Endodermal cell (in vitro differentiated cells): ENCODE measurements at regions not wholly inside any gene's neighbourhood (a gene's known extent, or its start where the extent isn't known, plus 50 kb on each side); places are given as distances from the start of the nearest gene placed in this dataset.
A peak's percentile ranks its signal among the peaks of the same experiment; 100 is the strongest.

ENCODE experiments used
- DNase-seq: peaks from one replicate; pipeline ENCODE4 v3.0.0-alpha.2; 2017
- H3K27ac ChIP-seq: 2 replicates; pipeline ENCODE4 v1.5.1; 2013; ENCODE audit warnings: mild to moderate bottlenecking, low read depth, low read length, moderate library complexity
- H3K27me3 ChIP-seq: 2 replicates; pipeline ENCODE4 v1.6.1; 2013; ENCODE audit warnings: mild to moderate bottlenecking, low read length, moderate library complexity; ENCODE audit not compliant: insufficient read depth, control insufficient read depth, poor library complexity, severe bottlenecking
- H3K36me3 ChIP-seq: 2 replicates; pipeline ENCODE4 v1.7.0; 2013; ENCODE audit warnings: mild to moderate bottlenecking, low read length, moderate library complexity; ENCODE audit not compliant: control insufficient read depth, insufficient read depth
- H3K4me1 ChIP-seq: one replicate; pipeline ENCODE4 v1.7.0; 2013; ENCODE audit warnings: low read length; ENCODE audit not compliant: control insufficient read depth, insufficient read depth
- H3K4me3 ChIP-seq: 2 replicates; pipeline ENCODE4 v1.5.1; 2013; ENCODE audit warnings: mild to moderate bottlenecking, low read length, moderate library complexity
- H3K9ac ChIP-seq: 2 replicates; pipeline ENCODE4 v1.6.1; 2013; ENCODE audit warnings: mild to moderate bottlenecking, low read length, moderate library complexity; ENCODE audit not compliant: poor library complexity, severe bottlenecking; ENCODE audit errors: extremely low read depth
- H3K9me3 ChIP-seq: 2 replicates; pipeline ENCODE4 v1.6.1; 2013; ENCODE audit warnings: mild to moderate bottlenecking, low read length, moderate library complexity; ENCODE audit not compliant: control insufficient read depth
- H3K27ac Mint-ChIP-seq: 2 replicates; pipeline ENCODE4 v1.8.0; 2020; ENCODE audit warnings: mixed read lengths
- H3K27me3 Mint-ChIP-seq: 2 replicates; pipeline ENCODE4 v1.8.0; 2021; ENCODE audit warnings: mild to moderate bottlenecking, mixed read lengths; ENCODE audit not compliant: insufficient read depth
- H3K36me3 Mint-ChIP-seq: 2 replicates; pipeline ENCODE4 v1.8.0; 2020; ENCODE audit warnings: low read depth, mixed read lengths
- H3K4me1 Mint-ChIP-seq: 2 replicates; pipeline ENCODE4 v1.8.0; 2020; ENCODE audit warnings: mixed read lengths
- H3K4me3 Mint-ChIP-seq: 2 replicates; pipeline ENCODE4 v1.8.0; 2020; ENCODE audit warnings: mild to moderate bottlenecking, moderate library complexity, mixed read lengths
- H3K9me3 Mint-ChIP-seq: 2 replicates; pipeline ENCODE4 v1.8.0; 2020; ENCODE audit warnings: mild to moderate bottlenecking, mixed read lengths
- WGBS, 2 experiments: methylation state at CpG; one replicate each; pipeline versions ENCODE4 v1.1.5 to v1.1.7; 2013; ENCODE audit warnings: missing lambda C conversion rate in 2 of 2, mixed read lengths in 1 of 2; ENCODE audit not compliant: insufficient coverage in 1 of 2, insufficient read length in 1 of 2; 5-methylcytosine and 5-hydroxymethylcytosine counted together
- TF ChIP-seq, protein P1 (sequence below): fragments of 200-600 bp; sonication (generic); conservative IDR thresholded peaks from 2 replicates; pipeline ENCODE4 v1.5.0; 2021; ENCODE audit warnings: antibody characterized with exemption, mild to moderate bottlenecking

DNA sequence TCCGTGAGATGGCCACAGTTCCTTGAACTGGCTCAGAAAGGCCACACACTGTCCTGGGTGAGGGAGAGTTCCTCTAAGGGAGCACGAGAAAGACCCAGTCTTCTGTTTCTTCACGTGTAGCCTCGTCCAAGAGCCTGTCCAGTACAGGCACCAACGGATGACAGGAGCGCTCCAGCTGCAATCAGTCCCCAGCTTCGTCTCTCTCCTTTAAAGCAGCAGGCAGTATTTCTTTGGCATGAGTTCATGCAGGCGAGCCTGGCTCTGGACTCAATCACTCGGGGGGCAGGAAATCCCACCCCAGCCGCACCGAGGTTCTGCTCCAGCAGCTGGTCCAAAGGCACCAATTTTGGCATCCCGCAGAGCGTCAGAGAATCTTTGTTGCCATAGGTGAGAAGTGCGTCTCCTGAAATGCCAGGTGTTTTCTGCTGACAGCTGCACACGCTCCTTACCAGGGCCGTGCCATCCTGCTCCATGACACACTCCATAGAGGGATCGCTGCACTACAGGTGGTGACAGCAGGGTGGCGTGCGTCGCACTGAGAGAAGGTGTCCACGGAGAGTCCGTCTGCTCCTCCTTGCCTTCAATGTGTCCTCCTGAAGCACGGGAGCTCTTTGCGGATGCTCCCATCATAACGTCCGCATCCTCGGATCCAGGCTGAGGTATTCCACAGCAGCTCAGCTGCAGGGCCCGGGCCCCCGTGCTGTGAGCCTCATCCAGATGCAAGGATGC, 59.6 kb upstream of the AFDN start:
- no peak overlapping the region for H3K9ac ChIP-seq
- no peaks in the 10 kb centered on the region for H3K4me1 ChIP-seq
- H3K4me3 Mint-ChIP-seq = no peak overlapping the region
- H3K4me3 ChIP-seq = no peak overlapping the region
- no peaks in the 10 kb centered on the region for H3K9me3 Mint-ChIP-seq
- no peak overlapping the region for H3K27ac ChIP-seq
- H3K4me1 Mint-ChIP-seq = no peaks in the 10 kb centered on the region
- H3K27ac Mint-ChIP-seq = no peak overlapping the region
- H3K27me3 Mint-ChIP-seq = peaks cover 3% of the 10 kb centered on the region
- 92 to 94% methylated on average over 26 to 29 of the region's 29 CpGs for WGBS, 2 experiments
- DNase-seq = no peak
- H3K27me3 ChIP-seq = no peaks in the 10 kb centered on the region
- no peaks in the 10 kb centered on the region for H3K9me3 ChIP-seq
- TF ChIP-seq, protein P1, sequence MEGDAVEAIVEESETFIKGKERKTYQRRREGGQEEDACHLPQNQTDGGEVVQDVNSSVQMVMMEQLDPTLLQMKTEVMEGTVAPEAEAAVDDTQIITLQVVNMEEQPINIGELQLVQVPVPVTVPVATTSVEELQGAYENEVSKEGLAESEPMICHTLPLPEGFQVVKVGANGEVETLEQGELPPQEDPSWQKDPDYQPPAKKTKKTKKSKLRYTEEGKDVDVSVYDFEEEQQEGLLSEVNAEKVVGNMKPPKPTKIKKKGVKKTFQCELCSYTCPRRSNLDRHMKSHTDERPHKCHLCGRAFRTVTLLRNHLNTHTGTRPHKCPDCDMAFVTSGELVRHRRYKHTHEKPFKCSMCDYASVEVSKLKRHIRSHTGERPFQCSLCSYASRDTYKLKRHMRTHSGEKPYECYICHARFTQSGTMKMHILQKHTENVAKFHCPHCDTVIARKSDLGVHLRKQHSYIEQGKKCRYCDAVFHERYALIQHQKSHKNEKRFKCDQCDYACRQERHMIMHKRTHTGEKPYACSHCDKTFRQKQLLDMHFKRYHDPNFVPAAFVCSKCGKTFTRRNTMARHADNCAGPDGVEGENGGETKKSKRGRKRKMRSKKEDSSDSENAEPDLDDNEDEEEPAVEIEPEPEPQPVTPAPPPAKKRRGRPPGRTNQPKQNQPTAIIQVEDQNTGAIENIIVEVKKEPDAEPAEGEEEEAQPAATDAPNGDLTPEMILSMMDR = peak; percentile 33
- H3K36me3 Mint-ChIP-seq = no peaks in the 10 kb centered on the region
- H3K36me3 ChIP-seq = no peaks in the 10 kb centered on the region

- no peak overlapping the region for H3K4me3 Mint-ChIP-seq
- no peaks in the 10 kb centered on the region for H3K9me3 Mint-ChIP-seq
- peaks cover 3% of the 10 kb centered on the region for H3K27me3 Mint-ChIP-seq
- 94 to 97% methylated on average over 12 to 13 of the region's 13 CpGs for WGBS, 2 experiments
- no peak overlapping the region for H3K27ac Mint-ChIP-seq
- H3K4me1 ChIP-seq = no peaks in the 10 kb centered on the region
- H3K27me3 ChIP-seq = no peaks in the 10 kb centered on the region
- H3K27ac ChIP-seq = no peak overlapping the region
- DNase-seq = no peak
- no peaks in the 10 kb centered on the region for H3K9me3 ChIP-seq
- no peaks in the 10 kb centered on the region for H3K36me3 ChIP-seq
- H3K36me3 Mint-ChIP-seq = no peaks in the 10 kb centered on the region
- no peaks in the 10 kb centered on the region for H3K4me1 Mint-ChIP-seq
- no peak overlapping the region for H3K4me3 ChIP-seq
- TF ChIP-seq, protein P1 = no peak
- H3K9ac ChIP-seq = no peak overlapping the region
These were observed 59.0 kb upstream of the AFDN start for GRCh38 chr6:167767715-167768107.

DNA sequence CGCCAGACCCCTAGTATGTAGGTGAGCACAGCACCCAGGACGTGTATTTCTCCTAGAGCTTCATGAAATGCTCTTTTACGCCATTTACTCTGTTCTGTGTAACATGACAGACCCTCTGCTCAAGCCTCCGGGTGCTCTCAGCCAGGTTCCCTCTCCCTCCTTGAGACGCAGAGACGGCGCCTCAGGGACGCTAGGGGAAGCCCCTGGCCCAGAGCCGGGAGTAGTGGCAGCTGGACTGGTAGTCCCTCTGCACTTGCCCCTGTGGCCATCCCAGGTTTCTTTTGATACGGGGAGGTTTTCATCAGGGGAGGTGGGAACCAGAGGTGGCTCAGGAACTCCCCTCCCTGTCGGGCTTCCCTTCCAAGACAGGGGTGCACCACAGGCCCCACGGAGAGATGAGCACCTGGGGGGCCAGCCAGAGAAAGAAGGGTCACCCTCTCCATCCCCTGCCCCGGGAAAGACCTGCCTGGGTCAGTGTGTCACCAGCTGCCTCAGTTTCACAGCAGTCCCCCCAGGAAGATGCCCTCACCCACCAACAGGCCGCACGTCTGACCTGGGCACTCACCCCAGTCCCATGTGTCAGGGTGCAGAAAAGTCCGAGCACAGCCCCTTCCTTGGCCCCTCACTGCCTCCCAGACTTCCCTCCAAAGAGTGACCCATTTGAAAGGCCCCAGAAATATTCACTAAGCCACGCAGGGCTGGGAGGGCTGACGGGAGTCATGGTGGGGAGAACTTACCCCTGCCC, 58.1 kb upstream of the AFDN start:
- Mint-ChIP-seq H3K27me3 (peaks cover 3% of the 10 kb centered on the region), H3K4me1 (no peaks in the 10 kb centered on the region), H3K36me3 (no peaks in the 10 kb centered on the region), H3K9me3 (no peaks in the 10 kb centered on the region), H3K27ac (no peak overlapping the region), H3K4me3 (no peak overlapping the region)
- H3K27ac ChIP-seq = no peak overlapping the region
- H3K36me3 ChIP-seq = no peaks in the 10 kb centered on the region
- H3K27me3 ChIP-seq = no peaks in the 10 kb centered on the region
- 95 to 98% methylated on average over 7 to 18 of the region's 18 CpGs for WGBS, 2 experiments
- DNase-seq = peak; percentile 20
- H3K4me3 ChIP-seq = no peak overlapping the region
- H3K9ac ChIP-seq = no peak overlapping the region
- no peaks in the 10 kb centered on the region for H3K9me3 ChIP-seq
- TF ChIP-seq, protein P1 = no peak
- no peaks in the 10 kb centered on the region for H3K4me1 ChIP-seq
